ENCODE measurements at regions not wholly inside any gene's neighbourhood (a gene's known extent, or its start where the extent isn't known, plus 50 kb on each side); places are given as distances from the start of the nearest gene placed in this dataset.

- no peak for DNase-seq
- H3K27me3 Mint-ChIP-seq = no peaks in the 10 kb centered on the region
- no peak for ATAC-seq (ENCODE audit: poor library complexity)
Observed at GRCh38 chr11:24064309-24064903, 432.4 kb upstream of the LUZP2 start.

GRCh38 chr11:24068197-24068596 lies 428.7 kb upstream of the LUZP2 start:
- ATAC-seq (ENCODE audit: poor library complexity) (no peak), DNase-seq (no peak)
- ChIA-PET POLR2A (no interaction called here), CTCF (no interaction called here)
- Mint-ChIP-seq H3K27ac (no peak overlapping the region), H3K9me3 (peaks cover 2% of the 10 kb centered on the region), H3K36me3 (ENCODE audit: low read depth) (no peaks in the 10 kb centered on the region), H3K4me3 (no peak overlapping the region), H3K27me3 (no peaks in the 10 kb centered on the region), H3K4me1 (ENCODE audit: low read depth) (no peaks in the 10 kb centered on the region)
- Histone ChIP-seq H3K27me3 (ENCODE audit: control insufficient read depth in 1 of 2, insufficient read depth in 2 of 2, low read length in 2 of 2) (no peaks in the 10 kb centered on the region), H3K36me3 (ENCODE audit: insufficient read depth, low read length) (no peaks in the 10 kb centered on the region), H3K27ac (ENCODE audit: low read depth in 1 of 2, low read length in 2 of 2) (no peak overlapping the region), H3K9me3 (ENCODE audit: control insufficient read depth in 1 of 2, insufficient read depth in 1 of 2, low read length in 2 of 2) (peaks cover 3 to 4% of the 10 kb centered on the region in 2 experiments), H3K4me1 (ENCODE audit: insufficient read depth, low read length) (no peaks in the 10 kb centered on the region), H3K4me3 (ENCODE audit: low read length) (no peak overlapping the region)
- TF ChIP-seq, protein P1, sequence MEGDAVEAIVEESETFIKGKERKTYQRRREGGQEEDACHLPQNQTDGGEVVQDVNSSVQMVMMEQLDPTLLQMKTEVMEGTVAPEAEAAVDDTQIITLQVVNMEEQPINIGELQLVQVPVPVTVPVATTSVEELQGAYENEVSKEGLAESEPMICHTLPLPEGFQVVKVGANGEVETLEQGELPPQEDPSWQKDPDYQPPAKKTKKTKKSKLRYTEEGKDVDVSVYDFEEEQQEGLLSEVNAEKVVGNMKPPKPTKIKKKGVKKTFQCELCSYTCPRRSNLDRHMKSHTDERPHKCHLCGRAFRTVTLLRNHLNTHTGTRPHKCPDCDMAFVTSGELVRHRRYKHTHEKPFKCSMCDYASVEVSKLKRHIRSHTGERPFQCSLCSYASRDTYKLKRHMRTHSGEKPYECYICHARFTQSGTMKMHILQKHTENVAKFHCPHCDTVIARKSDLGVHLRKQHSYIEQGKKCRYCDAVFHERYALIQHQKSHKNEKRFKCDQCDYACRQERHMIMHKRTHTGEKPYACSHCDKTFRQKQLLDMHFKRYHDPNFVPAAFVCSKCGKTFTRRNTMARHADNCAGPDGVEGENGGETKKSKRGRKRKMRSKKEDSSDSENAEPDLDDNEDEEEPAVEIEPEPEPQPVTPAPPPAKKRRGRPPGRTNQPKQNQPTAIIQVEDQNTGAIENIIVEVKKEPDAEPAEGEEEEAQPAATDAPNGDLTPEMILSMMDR (IDR thresholded peaks at IDR 0.05) = no peak
- intact Hi-C loops (cut with DNase I, micrococcal nuclease) = no loop called here

More at GRCh38 chr11:24064309-24064903, 432.4 kb upstream of the LUZP2 start:
- H3K27ac ChIP-seq (ENCODE audit: low read depth in 1 of 2, low read length in 2 of 2) = no peak overlapping the region
- Mint-ChIP-seq H3K27ac (no peak overlapping the region), H3K4me1 (ENCODE audit: low read depth) (no peaks in the 10 kb centered on the region), H3K4me3 (no peak overlapping the region), H3K36me3 (ENCODE audit: low read depth) (no peaks in the 10 kb centered on the region), H3K9me3 (no peaks in the 10 kb centered on the region)
- H3K4me1 ChIP-seq (ENCODE audit: insufficient read depth, low read length) = no peaks in the 10 kb centered on the region
- TF ChIP-seq, protein P1 (IDR thresholded peaks at IDR 0.05) = no peak
- H3K36me3 ChIP-seq (ENCODE audit: insufficient read depth, low read length) = no peaks in the 10 kb centered on the region
- no peaks in the 10 kb centered on the region for H3K9me3 ChIP-seq (ENCODE audit: control insufficient read depth in 1 of 2, insufficient read depth in 1 of 2, low read length in 2 of 2)
- intact Hi-C loops (cut with DNase I, micrococcal nuclease) = no loop called here
- no peaks in the 10 kb centered on the region for H3K27me3 ChIP-seq (ENCODE audit: control insufficient read depth in 1 of 2, insufficient read depth in 2 of 2, low read length in 2 of 2)
- ChIA-PET POLR2A (no interaction called here), CTCF (no interaction called here)
- no peak overlapping the region for H3K4me3 ChIP-seq (ENCODE audit: low read length)

- Mint-ChIP-seq H3K9me3 (peaks cover 2% of the 10 kb centered on the region), H3K27me3 (no peaks in the 10 kb centered on the region), H3K4me1 (ENCODE audit: low read depth) (no peaks in the 10 kb centered on the region), H3K4me3 (no peak overlapping the region), H3K27ac (no peak overlapping the region), H3K36me3 (ENCODE audit: low read depth) (no peaks in the 10 kb centered on the region)
- TF ChIP-seq, protein P1 (IDR thresholded peaks at IDR 0.05) = no peak
- POLR2A ChIA-PET = no interaction called here
- Histone ChIP-seq H3K27ac (ENCODE audit: low read depth in 1 of 2, low read length in 2 of 2) (no peak overlapping the region), H3K4me1 (ENCODE audit: insufficient read depth, low read length) (no peaks in the 10 kb centered on the region), H3K4me3 (ENCODE audit: low read length) (no peak overlapping the region), H3K9me3 (ENCODE audit: control insufficient read depth in 1 of 2, insufficient read depth in 1 of 2, low read length in 2 of 2) (peaks cover 3 to 4% of the 10 kb centered on the region in 2 experiments), H3K27me3 (ENCODE audit: control insufficient read depth in 1 of 2, insufficient read depth in 2 of 2, low read length in 2 of 2) (no peaks in the 10 kb centered on the region), H3K36me3 (ENCODE audit: insufficient read depth, low read length) (no peaks in the 10 kb centered on the region)
- no peak for DNase-seq
- intact Hi-C loops (cut with DNase I, micrococcal nuclease) = no loop called here
- no peak for ATAC-seq (ENCODE audit: poor library complexity)
- CTCF ChIA-PET = no interaction called here
Observed at GRCh38 chr11:24070435-24070834, 426.4 kb upstream of the LUZP2 start.
